Activated T-cell treated with anti-CD3 and anti-CD28 coated beads, Interleukin-2, amount 50 U/mL, for 72 hours (primary cell): ENCODE measurements at regions not wholly inside any gene's neighbourhood (a gene's known extent, or its start where the extent isn't known, plus 50 kb on each side); places are given as distances from the start of the nearest gene placed in this dataset.
"Not testable (repeated sequence)": the region's sequence is repeated elsewhere in the genome, so short reads cannot be mapped to it uniquely, and the experiment has no call there.

Experiments used
- ATAC-seq, 2 donors: fragments of 150-1000 bp; cut with Tn5 transposase; replicated peaks in 1 of 2; 2 replicates each; pipeline ENCODE4 v1.10.0; 2021; ENCODE audit warnings: moderate library complexity in 2 of 2, mild to moderate bottlenecking in 1 of 2
- DNase-seq, 2 donors: peaks; one replicate each; pipeline ENCODE4 v3.0.0; 2021 to 2022; ENCODE audit warnings: mixed read lengths in 1 of 2
- H3K27ac Mint-ChIP-seq: one replicate; pipeline ENCODE4 v1.8.0; 2022; ENCODE audit warnings: mild to moderate bottlenecking, moderate library complexity, mixed read lengths
- H3K27me3 Mint-ChIP-seq: one replicate; pipeline ENCODE4 v1.8.0; 2022; ENCODE audit warnings: low read depth, mixed read lengths
- H3K36me3 Mint-ChIP-seq, 2 donors: one replicate each; pipeline ENCODE4 v1.8.0; 2022; ENCODE audit warnings: mixed read lengths in 2 of 2, mild to moderate bottlenecking in 1 of 2; ENCODE audit not compliant: insufficient read depth in 2 of 2
- H3K4me1 Mint-ChIP-seq: one replicate; pipeline ENCODE4 v1.8.0; 2022; ENCODE audit warnings: low read depth, mixed read lengths
- H3K4me3 Mint-ChIP-seq, 2 donors: one replicate each; pipeline ENCODE4 v1.8.0; 2022; ENCODE audit warnings: mild to moderate bottlenecking in 2 of 2, mixed read lengths in 2 of 2, moderate library complexity in 2 of 2
- H3K9me3 Mint-ChIP-seq, 2 donors: one replicate each; pipeline ENCODE4 v1.8.0; 2022; ENCODE audit warnings: mixed read lengths in 2 of 2

GRCh38 chr7:19561121-19561805, 147.6 kb downstream of the POLR1F start:
- Mint-ChIP-seq H3K27ac (no peak overlapping the region), H3K9me3 (peaks cover 5% of the 10 kb centered on the region in 2 donors), H3K4me3 (no peak overlapping the region), H3K36me3 (no peaks in the 10 kb centered on the region), H3K27me3 (no peaks in the 10 kb centered on the region), H3K4me1 (no peaks in the 10 kb centered on the region)
- DNase-seq (no peak), ATAC-seq (no peak)

DNA sequence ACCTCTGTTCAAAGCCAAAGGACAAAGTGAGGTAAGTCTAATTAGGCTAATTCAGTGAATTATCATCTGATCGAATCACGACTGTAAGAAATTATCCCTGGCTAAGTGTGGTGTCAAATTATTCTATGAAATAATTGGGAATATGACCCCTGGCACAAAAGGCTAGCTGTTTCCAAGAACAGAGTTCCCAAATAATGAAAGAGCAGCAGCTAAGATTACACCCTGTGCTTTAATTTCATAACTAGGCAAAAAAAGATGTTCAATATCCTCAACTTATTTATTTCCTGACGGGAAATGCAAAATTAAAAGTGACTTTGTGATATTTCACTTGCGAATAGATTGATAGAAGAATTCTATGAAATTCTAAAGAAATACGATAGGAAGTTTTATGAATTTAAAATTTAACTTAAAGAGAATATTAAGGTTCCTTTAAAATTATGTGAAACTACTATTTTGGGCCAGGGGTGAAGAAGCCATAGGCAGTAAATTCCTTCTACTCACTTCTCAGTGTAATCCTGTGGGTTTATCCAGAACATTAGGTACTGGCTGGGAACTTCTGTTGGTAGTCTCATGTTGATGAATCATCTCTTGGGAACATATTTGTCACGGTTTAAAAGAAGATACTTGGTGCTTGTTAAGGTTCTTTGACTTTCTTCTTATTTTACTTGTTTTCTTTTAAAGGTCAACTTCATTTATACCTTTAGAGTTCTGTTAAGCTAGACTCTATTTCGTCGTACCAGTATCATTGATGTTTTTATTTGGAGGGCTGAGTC, 148.5 kb downstream of the POLR1F start:
- ATAC-seq (no peak), DNase-seq (no peak)
- Mint-ChIP-seq H3K36me3 (no peaks in the 10 kb centered on the region), H3K9me3 (peaks cover 3 to 5% of the 10 kb centered on the region in 2 donors), H3K27ac (no peak overlapping the region), H3K4me1 (no peaks in the 10 kb centered on the region), H3K4me3 (no peak overlapping the region), H3K27me3 (no peaks in the 10 kb centered on the region)

DNA sequence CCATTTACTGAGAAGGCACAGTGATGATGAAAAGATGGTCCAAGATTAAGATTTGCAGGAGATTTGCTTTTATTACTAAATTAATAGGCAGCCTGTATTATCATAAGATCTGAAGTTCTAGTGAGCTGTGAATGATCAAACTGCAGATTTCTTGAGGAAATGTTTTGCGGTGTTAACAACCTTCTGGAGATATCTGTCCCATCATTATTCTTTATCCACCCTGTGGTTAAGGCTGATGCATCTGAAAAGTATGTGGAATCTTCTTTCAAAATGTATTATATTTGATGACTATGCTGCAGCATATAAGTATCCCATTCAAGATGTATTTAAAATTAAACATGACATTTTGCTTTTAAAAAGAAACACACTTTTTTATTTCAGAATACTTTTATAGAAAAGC, 150.3 kb downstream of the POLR1F start:
- no peak for DNase-seq
- Mint-ChIP-seq H3K36me3 (no peaks in the 10 kb centered on the region), H3K4me1 (no peaks in the 10 kb centered on the region), H3K27ac (no peak overlapping the region), H3K9me3 (peaks cover 5 to 6% of the 10 kb centered on the region in 2 donors), H3K27me3 (no peaks in the 10 kb centered on the region), H3K4me3 (no peak overlapping the region)
- no peak for ATAC-seq

GRCh38 chr7:19557726-19558465, 150.9 kb downstream of the POLR1F start:
- DNase-seq (no peak), ATAC-seq (no peak)
- peaks cover 5 to 6% of the 10 kb centered on the region in 2 donors for H3K9me3 Mint-ChIP-seq
- no peaks in the 10 kb centered on the region for H3K27me3 Mint-ChIP-seq
- H3K4me1 Mint-ChIP-seq, result no peaks in the 10 kb centered on the region
- H3K4me3 Mint-ChIP-seq, result no peak overlapping the region
- H3K36me3 Mint-ChIP-seq, result no peaks in the 10 kb centered on the region
- no peak overlapping the region for H3K27ac Mint-ChIP-seq

DNA sequence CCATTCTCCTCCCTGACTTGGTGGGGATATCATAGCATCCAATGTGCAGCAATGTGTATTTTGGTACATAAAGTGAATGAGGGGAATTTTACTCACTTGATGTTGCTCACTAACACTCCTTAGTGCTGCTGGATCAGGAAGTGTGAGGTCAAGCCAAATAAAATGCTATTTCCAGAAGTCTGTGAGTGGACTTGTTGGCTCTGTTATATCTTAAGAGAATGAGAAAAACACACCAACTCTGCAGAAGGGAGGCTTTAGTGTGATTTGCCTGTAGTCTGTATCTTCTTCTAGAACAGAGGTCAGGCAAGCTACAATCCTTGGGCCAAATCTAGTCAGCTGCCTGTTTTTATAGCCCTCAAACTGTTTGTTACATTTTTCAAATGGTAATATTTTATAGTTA, 154.3 kb downstream of the POLR1F start:
- Mint-ChIP-seq H3K27ac (no peak overlapping the region), H3K27me3 (no peaks in the 10 kb centered on the region), H3K9me3 (peaks cover 1 to 6% of the 10 kb centered on the region in 2 donors), H3K4me3 (no peak overlapping the region), H3K36me3 (no peaks in the 10 kb centered on the region), H3K4me1 (no peaks in the 10 kb centered on the region)
- ATAC-seq (no peak), DNase-seq (no peak)

- ATAC-seq, result no peak
- H3K27me3 Mint-ChIP-seq, result no peaks in the 10 kb centered on the region
- no peaks in the 10 kb centered on the region for H3K4me1 Mint-ChIP-seq
- H3K27ac Mint-ChIP-seq, result no peak overlapping the region
- H3K36me3 Mint-ChIP-seq, result no peaks in the 10 kb centered on the region
- DNase-seq, result no peak
- peaks cover 1 to 6% of the 10 kb centered on the region in 2 donors for H3K9me3 Mint-ChIP-seq
- H3K4me3 Mint-ChIP-seq, result no peak overlapping the region
These were observed 156.3 kb downstream of the POLR1F start for GRCh38 chr7:19552576-19552975.

DNA sequence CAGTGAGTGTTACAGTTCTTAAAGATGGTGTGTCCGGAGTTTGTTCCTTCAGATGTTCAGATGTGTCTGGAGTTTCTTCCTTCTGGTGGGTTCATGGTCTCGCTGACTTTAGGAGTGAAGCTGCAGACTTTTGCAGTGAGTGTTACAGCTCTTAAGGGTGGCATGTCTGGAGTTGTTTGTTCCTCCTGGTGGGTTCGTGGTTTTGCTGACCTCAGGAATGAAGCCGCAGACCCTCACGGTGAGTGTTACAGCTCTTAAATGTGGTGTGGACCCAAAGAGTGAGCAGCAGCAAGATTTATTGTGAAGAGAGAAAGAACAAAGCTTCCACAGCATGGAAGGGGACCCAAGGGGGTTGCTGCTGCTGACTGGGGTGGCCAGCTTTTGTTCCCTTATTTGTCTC, 159.6 kb downstream of the POLR1F start:
- not testable (repeated sequence) for H3K36me3 Mint-ChIP-seq, H3K9me3 Mint-ChIP-seq, ATAC-seq, H3K4me1 Mint-ChIP-seq, H3K27ac Mint-ChIP-seq, DNase-seq, H3K27me3 Mint-ChIP-seq, H3K4me3 Mint-ChIP-seq

- H3K27me3 Mint-ChIP-seq, result no peaks in the 10 kb centered on the region
- peaks cover 0 to 5% of the 10 kb centered on the region in 2 donors for H3K9me3 Mint-ChIP-seq
- DNase-seq (no peak), ATAC-seq (no peak)
- no peak overlapping the region for H3K27ac Mint-ChIP-seq
- H3K4me1 Mint-ChIP-seq, result no peaks in the 10 kb centered on the region
- no peaks in the 10 kb centered on the region for H3K36me3 Mint-ChIP-seq
- H3K4me3 Mint-ChIP-seq, result no peak overlapping the region
These were observed 170.9 kb downstream of the POLR1F start for GRCh38 chr7:19537942-19538401.

GRCh38 chr7:19533266-19533665, 175.6 kb downstream of the POLR1F start:
- no peak overlapping the region for H3K4me3 Mint-ChIP-seq
- no peaks in the 10 kb centered on the region for H3K4me1 Mint-ChIP-seq
- no peaks in the 10 kb centered on the region for H3K36me3 Mint-ChIP-seq
- ATAC-seq, result no peak
- no peak for DNase-seq
- no peaks in the 10 kb centered on the region for H3K9me3 Mint-ChIP-seq
- H3K27me3 Mint-ChIP-seq, result no peaks in the 10 kb centered on the region
- H3K27ac Mint-ChIP-seq, result no peak overlapping the region

DNA sequence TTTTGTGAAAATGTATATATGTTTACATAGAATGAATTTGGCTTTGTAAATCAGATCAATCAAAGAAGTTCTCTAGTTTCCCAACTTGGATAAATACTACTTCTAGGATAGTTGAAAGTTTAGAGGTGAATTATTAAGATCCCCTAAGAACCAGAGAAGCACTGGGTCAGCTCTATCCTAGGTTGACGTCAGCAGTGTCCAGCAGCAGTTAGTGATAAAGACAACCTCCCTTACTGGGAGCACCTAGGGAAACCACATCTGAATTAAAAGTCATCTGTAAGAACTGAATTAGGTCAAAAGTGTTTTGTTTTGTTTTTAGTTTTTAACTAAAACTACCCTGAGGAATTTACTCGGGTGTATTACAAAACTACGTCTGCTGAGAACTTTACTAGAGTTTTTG, 178.0 kb downstream of the POLR1F start:
- DNase-seq (no peak), ATAC-seq (no peak)
- Mint-ChIP-seq H3K4me1 (no peaks in the 10 kb centered on the region), H3K27me3 (no peaks in the 10 kb centered on the region), H3K36me3 (no peaks in the 10 kb centered on the region), H3K9me3 (peaks cover 0 to 2% of the 10 kb centered on the region in 2 donors), H3K27ac (no peak overlapping the region), H3K4me3 (no peak overlapping the region)

DNA sequence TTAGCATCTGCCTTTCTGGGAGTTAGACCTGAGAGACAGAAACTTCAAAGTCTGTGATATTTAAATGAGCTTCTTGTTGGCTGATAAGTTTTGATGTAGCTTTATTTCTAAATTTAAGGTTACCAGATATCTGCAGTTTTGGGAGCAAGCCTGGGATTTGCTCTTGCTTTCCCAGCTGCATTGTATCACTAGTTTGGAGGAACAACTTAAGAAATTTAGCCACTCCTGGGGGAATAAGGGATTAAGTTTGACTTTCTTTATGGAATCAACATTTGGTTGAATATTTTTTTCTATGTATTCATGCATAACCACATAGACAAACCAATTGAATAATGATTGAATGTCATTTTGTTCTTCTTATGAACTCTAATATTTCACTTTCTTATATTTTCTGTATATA, 178.6 kb downstream of the POLR1F start:
- H3K4me3 Mint-ChIP-seq, result no peak overlapping the region
- ATAC-seq (no peak), DNase-seq (no peak)
- H3K27me3 Mint-ChIP-seq, result no peaks in the 10 kb centered on the region
- H3K36me3 Mint-ChIP-seq, result no peaks in the 10 kb centered on the region
- no peak overlapping the region for H3K27ac Mint-ChIP-seq
- no peaks in the 10 kb centered on the region for H3K4me1 Mint-ChIP-seq
- peaks cover 0 to 2% of the 10 kb centered on the region in 2 donors for H3K9me3 Mint-ChIP-seq

GRCh38 chr7:19526639-19527038, 182.2 kb downstream of the POLR1F start:
- Mint-ChIP-seq H3K4me3 (no peak overlapping the region), H3K27me3 (no peaks in the 10 kb centered on the region), H3K4me1 (no peaks in the 10 kb centered on the region), H3K9me3 (peaks cover 0 to 2% of the 10 kb centered on the region in 2 donors), H3K36me3 (no peaks in the 10 kb centered on the region), H3K27ac (no peak overlapping the region)
- ATAC-seq (no peak), DNase-seq (no peak)

DNA sequence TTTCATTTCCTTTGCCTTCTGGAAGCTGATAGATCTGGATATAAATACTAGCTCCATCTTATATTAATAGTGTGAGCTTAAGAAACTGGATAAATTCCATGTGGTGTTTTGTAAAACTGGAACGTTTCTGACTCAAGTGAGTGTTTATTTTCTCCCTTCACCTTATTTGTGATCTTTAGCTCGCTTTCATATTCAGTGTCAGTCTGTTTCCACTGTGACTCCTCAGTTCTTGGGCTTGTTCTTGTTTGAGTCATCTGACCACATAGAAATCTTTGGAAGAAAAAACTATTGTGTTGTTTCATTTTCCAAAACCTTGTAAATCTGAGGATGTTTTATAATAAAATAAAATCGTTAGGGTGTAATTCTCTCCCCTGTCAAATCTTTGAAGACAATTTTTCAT, 186.4 kb downstream of the POLR1F start:
- H3K4me1 Mint-ChIP-seq, result no peaks in the 10 kb centered on the region
- ATAC-seq (no peak), DNase-seq (no peak)
- H3K27me3 Mint-ChIP-seq, result no peaks in the 10 kb centered on the region
- H3K4me3 Mint-ChIP-seq, result no peak overlapping the region
- H3K36me3 Mint-ChIP-seq, result peaks cover 0 to 4% of the 10 kb centered on the region in 2 donors
- H3K27ac Mint-ChIP-seq, result no peak overlapping the region
- H3K9me3 Mint-ChIP-seq, result peaks cover 2 to 12% of the 10 kb centered on the region in 2 donors
